Testis (tissue), 2 donors: ENCODE measurements at regions not wholly inside any gene's neighbourhood (a gene's known extent, or its start where the extent isn't known, plus 50 kb on each side); places are given as distances from the start of the nearest gene placed in this dataset.

Experiments used
- DNase-seq: peaks from one replicate; pipeline ENCODE4 v3.0.0-alpha.2; 2019
- H3K27ac ChIP-seq, 2 donors: fragments of 200-600 bp; sonication (generic); one replicate each; pipeline ENCODE4 v1.5.1; 2019
- H3K27me3 ChIP-seq: fragments of 200-600 bp; sonication (generic); one replicate; pipeline ENCODE4 v1.5.1; 2019
- H3K36me3 ChIP-seq: fragments of 200-600 bp; sonication (generic); one replicate; pipeline ENCODE4 v1.5.1; 2017; ENCODE audit warnings: low read depth; ENCODE audit errors: missing control alignments
- H3K4me1 ChIP-seq: fragments of 200-600 bp; sonication (generic); one replicate; pipeline ENCODE4 v1.5.1; 2019
- H3K4me3 ChIP-seq, 2 donors: fragments of 200-600 bp; sonication (generic); one replicate each; pipeline ENCODE4 v1.5.1; 2017 to 2019
- H3K9me3 ChIP-seq: fragments of 200-600 bp; sonication (generic); one replicate; pipeline ENCODE4 v1.5.1; 2017
- POLR2A ChIP-seq: fragments of 450-650 bp; IDR thresholded peaks from one replicate; pipeline ENCODE4 v1.6.1; 2017; ENCODE audit warnings: antibody characterized with exemption, mild to moderate bottlenecking, moderate library complexity
- WGBS, 2 donors: methylation state at CpG; one replicate each; pipeline ENCODE4 v1.1.5; 2018; 5-methylcytosine and 5-hydroxymethylcytosine counted together
- intact Hi-C: fragments of 100-400 bp; cut with DNase I; formaldehyde crosslinking; loops from one replicate; pipeline ENCODE4 v1.15.1; 2023; ENCODE audit warnings: low total_unique reads
- TF ChIP-seq, protein P1 (sequence below), 3 experiments: fragments of 450-650 bp in 2 of 3; fragments of 200-600 bp in 1 of 3; sonication (generic) in 1 of 3; IDR thresholded peaks; one replicate each; pipeline ENCODE4 v1.5.1; 2016 to 2019; ENCODE audit warnings: antibody characterized with exemption in 3 of 3, mild to moderate bottlenecking in 2 of 3, moderate library complexity in 1 of 3

DNA sequence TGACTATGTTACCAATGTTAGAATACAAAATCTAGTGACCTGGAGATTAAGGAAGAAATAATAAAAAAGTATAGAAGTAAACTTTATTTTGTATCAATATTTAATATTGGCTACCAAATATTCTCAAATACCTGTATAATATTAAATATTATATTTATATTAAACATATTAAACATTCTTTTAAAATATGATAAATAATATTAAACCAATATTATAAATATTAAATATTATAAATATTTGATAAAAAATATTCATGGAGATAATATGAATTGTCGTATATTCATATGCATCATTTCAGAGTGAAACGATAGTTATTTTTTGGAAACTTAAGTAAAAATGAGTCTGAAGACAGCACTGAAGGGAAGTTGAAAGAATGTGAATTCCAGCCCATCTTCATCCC, 571.2 kb upstream of the KLF12 start:
- Histone ChIP-seq H3K4me3 (no peak overlapping the region), H3K27ac (no peak overlapping the region), H3K36me3 (no peaks in the 10 kb centered on the region), H3K27me3 (no peaks in the 10 kb centered on the region), H3K9me3 (no peaks in the 10 kb centered on the region), H3K4me1 (no peaks in the 10 kb centered on the region)
- DNase-seq, result no peak
- WGBS, 2 donors, result 94 to 96% methylated on average over 2 of the region's 2 CpGs
- intact Hi-C loops, result no loop called here
- no peak for TF ChIP-seq POLR2A
- TF ChIP-seq, protein P1, sequence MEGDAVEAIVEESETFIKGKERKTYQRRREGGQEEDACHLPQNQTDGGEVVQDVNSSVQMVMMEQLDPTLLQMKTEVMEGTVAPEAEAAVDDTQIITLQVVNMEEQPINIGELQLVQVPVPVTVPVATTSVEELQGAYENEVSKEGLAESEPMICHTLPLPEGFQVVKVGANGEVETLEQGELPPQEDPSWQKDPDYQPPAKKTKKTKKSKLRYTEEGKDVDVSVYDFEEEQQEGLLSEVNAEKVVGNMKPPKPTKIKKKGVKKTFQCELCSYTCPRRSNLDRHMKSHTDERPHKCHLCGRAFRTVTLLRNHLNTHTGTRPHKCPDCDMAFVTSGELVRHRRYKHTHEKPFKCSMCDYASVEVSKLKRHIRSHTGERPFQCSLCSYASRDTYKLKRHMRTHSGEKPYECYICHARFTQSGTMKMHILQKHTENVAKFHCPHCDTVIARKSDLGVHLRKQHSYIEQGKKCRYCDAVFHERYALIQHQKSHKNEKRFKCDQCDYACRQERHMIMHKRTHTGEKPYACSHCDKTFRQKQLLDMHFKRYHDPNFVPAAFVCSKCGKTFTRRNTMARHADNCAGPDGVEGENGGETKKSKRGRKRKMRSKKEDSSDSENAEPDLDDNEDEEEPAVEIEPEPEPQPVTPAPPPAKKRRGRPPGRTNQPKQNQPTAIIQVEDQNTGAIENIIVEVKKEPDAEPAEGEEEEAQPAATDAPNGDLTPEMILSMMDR (IDR thresholded peaks at IDR 0.05), result no peak

DNA sequence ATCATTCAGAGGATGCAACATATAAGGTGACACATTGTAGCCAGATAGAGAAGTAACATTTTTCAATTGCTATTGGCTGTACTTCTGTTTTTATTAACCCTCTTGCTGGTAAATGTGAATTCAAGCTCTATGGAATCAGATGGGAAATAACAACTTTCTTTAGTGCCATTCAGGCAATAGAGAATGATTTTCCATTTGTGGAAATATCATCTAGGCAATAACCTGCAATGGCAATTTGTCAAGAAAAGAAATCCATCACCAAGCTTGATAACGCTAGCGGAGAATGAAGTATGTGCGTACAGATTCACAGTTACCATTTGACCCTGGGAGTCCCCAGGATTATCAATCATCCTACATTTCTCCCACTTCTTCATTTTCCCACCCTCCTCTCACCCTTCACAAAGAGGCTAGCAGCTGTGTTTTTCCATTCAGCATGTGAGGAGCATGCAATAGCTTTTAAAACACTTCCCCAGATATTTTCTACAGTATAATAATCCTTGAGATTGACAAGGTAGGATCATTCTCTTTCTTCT, 569.7 kb upstream of the KLF12 start:
- WGBS, 2 donors, result 71 to 75% methylated on average over 3 of the region's 3 CpGs
- no peak for TF ChIP-seq POLR2A
- TF ChIP-seq, protein P1 (IDR thresholded peaks at IDR 0.05), result no peak
- Histone ChIP-seq H3K4me1 (no peaks in the 10 kb centered on the region), H3K4me3 (no peak overlapping the region), H3K27ac (no peak overlapping the region), H3K9me3 (no peaks in the 10 kb centered on the region), H3K36me3 (no peaks in the 10 kb centered on the region), H3K27me3 (no peaks in the 10 kb centered on the region)
- intact Hi-C loops, result no loop called here
- no peak for DNase-seq

DNA sequence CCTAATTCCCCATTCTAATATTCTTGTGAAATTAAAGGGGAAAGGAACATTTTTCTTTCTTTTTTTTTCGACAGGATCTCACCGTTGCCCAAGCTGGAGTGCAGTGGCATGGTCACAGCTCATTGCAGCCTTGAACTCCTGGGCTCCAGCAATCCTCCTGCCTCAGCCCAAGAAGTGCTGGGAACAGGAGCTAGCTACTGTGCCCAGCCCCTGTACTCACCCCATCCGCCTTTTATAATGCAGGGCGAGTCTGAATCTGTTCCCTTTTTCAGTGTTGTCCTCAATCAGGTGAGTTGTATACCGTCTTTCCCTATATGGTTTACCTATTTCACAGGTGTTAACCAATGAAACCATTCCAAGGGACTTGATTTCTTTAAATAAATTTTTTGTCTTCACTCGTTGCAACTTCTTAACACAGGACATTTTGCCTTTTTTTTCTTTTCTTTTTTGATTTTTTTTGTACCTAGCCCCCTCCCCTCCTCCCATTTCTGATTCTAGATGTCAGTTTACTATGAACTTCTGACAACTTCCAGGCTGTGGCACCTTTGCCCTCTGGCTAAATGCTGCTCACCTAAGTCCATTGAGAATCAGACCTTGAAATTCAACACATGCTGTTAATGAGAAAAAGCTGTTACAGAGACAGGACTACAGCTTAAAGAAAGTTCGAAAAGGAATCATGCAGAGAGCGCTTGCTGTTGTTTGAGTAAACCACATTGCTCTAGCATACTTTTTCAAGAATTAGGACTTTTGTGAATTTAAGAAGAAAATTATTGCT, 562.1 kb upstream of the KLF12 start:
- Histone ChIP-seq H3K4me1 (no peaks in the 10 kb centered on the region), H3K27ac (no peak overlapping the region), H3K9me3 (no peaks in the 10 kb centered on the region), H3K4me3 (no peak overlapping the region), H3K36me3 (no peaks in the 10 kb centered on the region), H3K27me3 (no peaks in the 10 kb centered on the region)
- TF ChIP-seq, protein P1 (IDR thresholded peaks at IDR 0.05), result no peak
- TF ChIP-seq POLR2A, result no peak
- WGBS, 2 donors, result 66 to 71% methylated on average over 7 of the region's 8 CpGs
- intact Hi-C loops, result no loop called here
- DNase-seq, result no peak

DNA sequence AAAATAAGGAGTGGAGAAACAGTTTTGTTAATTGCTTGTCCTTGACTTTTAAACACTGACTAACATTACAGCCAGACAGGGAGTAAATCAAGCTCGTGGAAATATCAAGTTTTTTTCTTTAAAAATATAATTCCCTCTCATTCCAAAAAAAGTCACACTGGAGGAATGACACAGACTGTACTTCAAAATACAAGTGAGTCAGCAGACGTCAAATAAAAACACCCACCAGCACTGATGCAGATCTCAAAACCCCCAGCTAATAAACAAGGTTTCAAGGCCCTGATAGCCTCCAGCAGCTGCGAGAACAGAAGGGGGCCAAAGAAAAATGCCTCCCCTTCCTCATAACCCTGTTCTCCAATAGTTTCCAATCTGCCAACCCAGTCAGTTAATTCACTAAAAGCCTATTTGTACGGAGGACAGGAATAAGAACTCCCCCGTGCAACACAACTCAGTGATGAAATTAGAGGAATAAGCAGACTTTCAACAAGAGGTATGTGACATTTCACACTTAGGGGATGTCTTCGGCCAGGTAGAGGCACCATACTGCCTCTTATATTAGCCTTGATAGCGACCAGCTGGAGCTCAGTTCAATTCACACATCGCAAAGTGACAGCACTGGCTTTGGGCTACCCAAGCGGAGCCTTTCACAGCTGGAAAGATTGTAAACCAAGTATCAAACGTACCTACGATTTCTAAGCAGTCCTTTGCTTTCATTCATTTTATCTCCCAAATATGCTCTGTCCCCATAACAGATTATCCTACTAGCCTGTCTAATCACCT, 561.0 kb upstream of the KLF12 start:
- intact Hi-C loops, result no loop called here
- TF ChIP-seq, protein P1 (IDR thresholded peaks at IDR 0.05), result no peak
- TF ChIP-seq POLR2A, result no peak
- WGBS, 2 donors, result 47 to 55% methylated on average over 11 of the region's 11 CpGs
- no peak overlapping the region for H3K27ac ChIP-seq
- H3K4me3 ChIP-seq, result no peak overlapping the region
- no peaks in the 10 kb centered on the region for H3K36me3 ChIP-seq
- H3K4me1 ChIP-seq, result no peaks in the 10 kb centered on the region
- no peaks in the 10 kb centered on the region for H3K9me3 ChIP-seq
- no peaks in the 10 kb centered on the region for H3K27me3 ChIP-seq
- no peak for DNase-seq
